ENCODE measurements at regions not wholly inside any gene's neighbourhood (a gene's known extent, or its start where the extent isn't known, plus 50 kb on each side); places are given as distances from the start of the nearest gene placed in this dataset.

GRCh38 chr2:64841461-64841860 is 147.7 kb upstream of the SLC1A4 start:
- TF ChIP-seq REST (IDR thresholded peaks at IDR 0.05; ENCODE audit: insufficient read depth in 1 of 2, low read depth in 2 of 2, low read length in 1 of 2), result no peak
- no peak for TF ChIP-seq POLR2AphosphoS5 (IDR thresholded peaks at IDR 0.05; ENCODE audit: low read depth, low read length)
- no peak for TF ChIP-seq CTCF (IDR thresholded peaks at IDR 0.05)
- in situ Hi-C loops (cut with HindIII; ENCODE audit: low pct_unique_long_range_greater_than_20kb, low sequenced_read_pairs), result no loop called here
- Histone ChIP-seq H3K27me3 (ENCODE audit: control insufficient read depth, insufficient read depth, low read length) (no peaks in the 10 kb centered on the region), H3K9me3 (ENCODE audit: control insufficient read depth, insufficient read depth, low read depth, low read length) (no peaks in the 10 kb centered on the region), H3K4me1 (ENCODE audit: control insufficient read depth, insufficient read depth, low read length) (peaks cover 8% of the 10 kb centered on the region), H3K4me3 (ENCODE audit: low read depth in 2 of 2, low read length in 2 of 2) (no peak overlapping the region), H3K36me3 (ENCODE audit: control insufficient read depth, insufficient read depth, low read length) (no peaks in the 10 kb centered on the region), H3K27ac (ENCODE audit: low read length) (no peak overlapping the region)
- CTCF ChIA-PET, result interaction anchor here (0.6 kb wide), 1 partner anchor 278 kb away, joined by 7 read pairs; no protein-coding TSS in a partner anchor
- DNase-seq (ENCODE audit: low read depth, low spot score) (no peak), ATAC-seq (no peak)
- no TSS peak for BruUV-seq (replicated peaks)
- intact Hi-C loops (cut with micrococcal nuclease; ENCODE audit: unreplicated experiment), result no loop called here
- POLR2A ChIA-PET, result interaction anchor here (0.7 kb wide), 1 partner anchor 118 kb away, joined by 11 read pairs; no protein-coding TSS in a partner anchor

GRCh38 chr2:64842030-64842429 is 147.2 kb upstream of the SLC1A4 start:
- H3K9me3 ChIP-seq (ENCODE audit: control insufficient read depth, insufficient read depth, low read depth, low read length), result no peaks in the 10 kb centered on the region
- no peaks in the 10 kb centered on the region for H3K27me3 ChIP-seq (ENCODE audit: control insufficient read depth, insufficient read depth, low read length)
- in situ Hi-C loops (cut with HindIII; ENCODE audit: low pct_unique_long_range_greater_than_20kb, low sequenced_read_pairs), result no loop called here
- TF ChIP-seq REST (IDR thresholded peaks at IDR 0.05; ENCODE audit: insufficient read depth in 1 of 2, low read depth in 2 of 2, low read length in 1 of 2) (no peak), CTCF (IDR thresholded peaks at IDR 0.05) (no peak), TCF7L2 (IDR thresholded peaks at IDR 0.05; ENCODE audit: low read depth, low read length) (no peak), POLR2AphosphoS5 (IDR thresholded peaks at IDR 0.05; ENCODE audit: low read depth, low read length) (no peak), SIN3A (IDR thresholded peaks at IDR 0.05; ENCODE audit: borderline replicate concordance, insufficient read depth, low read depth, low read length) (no peak)
- H3K4me1 ChIP-seq (ENCODE audit: control insufficient read depth, insufficient read depth, low read length), result peaks cover 4% of the 10 kb centered on the region; the same call in 1 of the 2 replicates
- ATAC-seq, result no peak
- no peak overlapping the region for H3K27ac ChIP-seq (ENCODE audit: low read length)
- intact Hi-C loops (cut with micrococcal nuclease; ENCODE audit: unreplicated experiment), result no loop called here
- ChIA-PET CTCF (interaction anchor here (0.6 kb wide), 1 partner anchor 278 kb away, joined by 7 read pairs; no protein-coding TSS in a partner anchor), POLR2A (no interaction called here)
- no peak for DNase-seq (ENCODE audit: low read depth, low spot score)
- no peak overlapping the region for H3K4me3 ChIP-seq (ENCODE audit: low read depth in 2 of 2, low read length in 2 of 2)
- H3K36me3 ChIP-seq (ENCODE audit: control insufficient read depth, insufficient read depth, low read length), result no peaks in the 10 kb centered on the region
- BruUV-seq (replicated peaks), result no TSS peak
